Hepatocyte (in vitro differentiated cells): ENCODE measurements at regions not wholly inside any gene's neighbourhood (a gene's known extent, or its start where the extent isn't known, plus 50 kb on each side); places are given as distances from the start of the nearest gene placed in this dataset.

ENCODE experiments used
- DNase-seq: peaks from one replicate; pipeline ENCODE4 v3.0.0-alpha.2; 2016; ENCODE audit warnings: low spot score
- H2AFZ ChIP-seq: fragments of 200-600 bp; sonication (generic); 2 replicates; pipeline ENCODE4 v1.6.0; 2016; ENCODE audit warnings: antibody characterized with exemption, mild to moderate bottlenecking
- H3K27ac ChIP-seq: fragments of 200-600 bp; sonication (generic); 2 replicates; pipeline ENCODE4 v1.5.1; 2016; ENCODE audit warnings: mild to moderate bottlenecking
- H3K27me3 ChIP-seq: fragments of 200-600 bp; sonication (generic); 2 replicates; pipeline ENCODE4 v1.6.1; 2016
- H3K36me3 ChIP-seq: fragments of 200-600 bp; sonication (generic); replicated peaks from 2 replicates; pipeline ENCODE4 v1.5.1; 2016; ENCODE audit warnings: low read depth; ENCODE audit not compliant: insufficient read depth
- H3K4me1 ChIP-seq: fragments of 200-600 bp; sonication (generic); 2 replicates; pipeline ENCODE4 v1.5.1; 2016; ENCODE audit warnings: mild to moderate bottlenecking, moderate library complexity; ENCODE audit not compliant: insufficient read depth
- H3K4me2 ChIP-seq: fragments of 200-600 bp; sonication (generic); 2 replicates; pipeline ENCODE4 v1.6.0; 2016
- H3K4me3 ChIP-seq: fragments of 200-600 bp; sonication (generic); 2 replicates; pipeline ENCODE4 v1.5.1; 2016; ENCODE audit warnings: mild to moderate bottlenecking
- H3K79me2 ChIP-seq: fragments of 200-600 bp; sonication (generic); 2 replicates; pipeline ENCODE4 v1.6.0; 2017; ENCODE audit warnings: mild to moderate bottlenecking
- H3K9me2 ChIP-seq: fragments of 200-600 bp; sonication (generic); replicated peaks from 2 replicates; pipeline ENCODE4 v1.6.0; 2017; ENCODE audit warnings: mild to moderate bottlenecking; ENCODE audit not compliant: insufficient read depth
- H3K9me3 ChIP-seq: fragments of 200-600 bp; sonication (generic); 2 replicates; pipeline ENCODE4 v1.5.1; 2016; ENCODE audit warnings: low read depth, mild to moderate bottlenecking
- H4K20me1 ChIP-seq: fragments of 200-600 bp; sonication (generic); 2 replicates; pipeline ENCODE4 v1.6.0; 2016; ENCODE audit warnings: mild to moderate bottlenecking; ENCODE audit not compliant: insufficient read depth, poor library complexity, severe bottlenecking
- CTCF ChIP-seq: fragments of 200-600 bp; sonication (generic); IDR thresholded peaks from 2 replicates; pipeline ENCODE4 v1.5.1; 2016; ENCODE audit warnings: antibody characterized with exemption, mild to moderate bottlenecking; ENCODE audit not compliant: poor library complexity
- EZH2 ChIP-seq: fragments of 200-600 bp; sonication (generic); IDR thresholded peaks from 2 replicates; pipeline ENCODE4 v1.6.1; 2016; ENCODE audit warnings: antibody characterized with exemption, mild to moderate bottlenecking, borderline replicate concordance
- EZH2phosphoT487 ChIP-seq: fragments of 200-600 bp; sonication (generic); IDR thresholded peaks from one replicate; pipeline ENCODE4 v1.6.1; 2018; ENCODE audit warnings: antibody characterized with exemption, mild to moderate bottlenecking, low read depth, moderate library complexity; ENCODE audit not compliant: unreplicated experiment, severe bottlenecking
- WGBS: methylation state at CpG from one replicate; pipeline ENCODE4 v1.1.6; 2016; ENCODE audit warnings: low lambda C conversion rate; ENCODE audit errors: missing lambda C conversion rate; 5-methylcytosine and 5-hydroxymethylcytosine counted together

- Histone ChIP-seq H3K9me2 (no peaks in the 10 kb centered on the region), H3K4me3 (no peak overlapping the region), H3K27me3 (no peaks in the 10 kb centered on the region), H3K4me2 (peak overlapping the region; percentile 22), H3K4me1 (peaks cover 4% of the 10 kb centered on the region), H3K9me3 (no peaks in the 10 kb centered on the region), H4K20me1 (no peaks in the 10 kb centered on the region), H3K79me2 (no peaks in the 10 kb centered on the region), H3K27ac (no peak overlapping the region), H2AFZ (no peak overlapping the region), H3K36me3 (no peaks in the 10 kb centered on the region)
- WGBS, result 44% methylated on average over 8 of the region's 8 CpGs
- no peak for TF ChIP-seq EZH2phosphoT487
- no peak for TF ChIP-seq EZH2
- no peak for TF ChIP-seq CTCF
- peak; percentile 32 for DNase-seq
Observed at GRCh38 chr11:115630214-115630613, 126.0 kb upstream of the CADM1 start.

- no peak overlapping the region for H3K4me3 ChIP-seq
- TF ChIP-seq EZH2, result no peak
- TF ChIP-seq EZH2phosphoT487, result no peak
- no peak for TF ChIP-seq CTCF
- no peak overlapping the region for H3K27ac ChIP-seq
- H3K36me3 ChIP-seq, result no peaks in the 10 kb centered on the region
- no peak for DNase-seq
- no peaks in the 10 kb centered on the region for H3K79me2 ChIP-seq
- H3K27me3 ChIP-seq, result no peaks in the 10 kb centered on the region
- no peaks in the 10 kb centered on the region for H4K20me1 ChIP-seq
- H2AFZ ChIP-seq, result no peak overlapping the region
- no peaks in the 10 kb centered on the region for H3K9me3 ChIP-seq
- no peaks in the 10 kb centered on the region for H3K9me2 ChIP-seq
- H3K4me1 ChIP-seq, result peaks cover 4% of the 10 kb centered on the region
- H3K4me2 ChIP-seq, result no peak overlapping the region
- 73% methylated on average over 5 of the region's 5 CpGs for WGBS
Observed at GRCh38 chr11:115629456-115630015, 125.3 kb upstream of the CADM1 start.

GRCh38 chr11:115627666-115628460 lies 123.6 kb upstream of the CADM1 start:
- Histone ChIP-seq H3K79me2 (no peaks in the 10 kb centered on the region), H3K4me3 (no peak overlapping the region), H4K20me1 (no peaks in the 10 kb centered on the region), H3K36me3 (no peaks in the 10 kb centered on the region), H3K9me3 (no peaks in the 10 kb centered on the region), H2AFZ (no peak overlapping the region), H3K27me3 (no peaks in the 10 kb centered on the region), H3K9me2 (no peaks in the 10 kb centered on the region), H3K4me1 (peaks cover 10% of the 10 kb centered on the region), H3K4me2 (no peak overlapping the region), H3K27ac (no peak overlapping the region)
- WGBS, result 69% methylated on average over 13 of the region's 13 CpGs
- DNase-seq, result no peak
- TF ChIP-seq EZH2phosphoT487 (no peak), CTCF (no peak), EZH2 (no peak)
